T-cell (primary cell): ENCODE measurements at regions not wholly inside any gene's neighbourhood (a gene's known extent, or its start where the extent isn't known, plus 50 kb on each side); places are given as distances from the start of the nearest gene placed in this dataset.

Experiments used
- ATAC-seq, 4 experiments: fragments of 200-7000 bp in 3 of 4; fragments of 150-1000 bp in 1 of 4; cut with Tn5 transposase; replicated peaks in 1 of 4; 1 replicate in 3 of 4; 2 replicates in 1 of 4; pipeline ENCODE4 v1.10.0; 2021; ENCODE audit warnings: moderate library complexity in 3 of 4, mild to moderate bottlenecking in 2 of 4, moderate number of reproducible peaks in 1 of 4
- CTCF ChIA-PET, 2 donors: fragments of 300-600 bp; sonication (Branson Sonifier 250); formaldehyde crosslinking; loops; one replicate each; lab custom pipeline; 2022; ENCODE audit warnings: antibody characterized with exemption in 2 of 2; lab: Charles Lee
- POLR2A ChIA-PET, 2 donors: fragments of 300-600 bp; sonication (Branson Sonifier 250); formaldehyde crosslinking; loops; one replicate each; lab custom pipeline; 2022; ENCODE audit warnings: antibody characterized with exemption in 2 of 2; lab: Charles Lee
- DNase-seq, 35 experiments: peaks; one replicate each; pipeline versions ENCODE4 v3.0.0 to v3.0.0-alpha.2; 2013 to 2023
- H3K27ac ChIP-seq: one replicate; pipeline ENCODE4 v1.5.1; 2013; ENCODE audit warnings: low read length
- H3K27me3 ChIP-seq, 2 experiments: replicated peaks in 1 of 2; 1 replicate in 1 of 2; 2 replicates in 1 of 2; pipeline versions ENCODE4 v1.6.1 to v1.7.0; 2013; ENCODE audit warnings: low read length in 1 of 2, mixed read lengths in 1 of 2; ENCODE audit not compliant: control insufficient read depth in 2 of 2, insufficient read depth in 2 of 2; ENCODE audit errors: extremely low read depth in 1 of 2
- H3K36me3 ChIP-seq, 2 donors: 1 replicate in 1 of 2; 2 replicates in 1 of 2; pipeline versions ENCODE4 v1.6.1 to v1.7.0; 2013; ENCODE audit warnings: low read length in 1 of 2; ENCODE audit not compliant: control insufficient read depth in 2 of 2, insufficient read depth in 1 of 2; ENCODE audit errors: extremely low read depth in 1 of 2
- H3K4me1 ChIP-seq, 2 experiments: 1 replicate in 1 of 2; 2 replicates in 1 of 2; pipeline versions ENCODE4 v1.6.1 to v1.7.0; 2013; ENCODE audit warnings: low read length in 2 of 2, mixed read lengths in 1 of 2; ENCODE audit not compliant: insufficient read depth in 2 of 2, control insufficient read depth in 1 of 2; ENCODE audit errors: extremely low read depth in 1 of 2
- H3K4me3 ChIP-seq, 2 donors: 1 replicate in 1 of 2; 2 replicates in 1 of 2; pipeline versions ENCODE4 v1.5.1 to v1.7.0; 2013; ENCODE audit warnings: mild to moderate bottlenecking in 2 of 2, low read length in 1 of 2, moderate library complexity in 1 of 2; ENCODE audit not compliant: control insufficient read depth in 1 of 2; ENCODE audit errors: extremely low read depth in 1 of 2
- H3K9me3 ChIP-seq: 2 replicates; pipeline ENCODE4 v1.7.0; 2013
- H3K27ac Mint-ChIP-seq, 2 donors: one replicate each; pipeline ENCODE4 v1.8.0; 2020 to 2021; ENCODE audit warnings: mild to moderate bottlenecking in 2 of 2, mixed read lengths in 2 of 2
- H3K27me3 Mint-ChIP-seq, 2 donors: one replicate each; pipeline ENCODE4 v1.8.0; 2021 to 2022; ENCODE audit warnings: mixed read lengths in 2 of 2
- H3K36me3 Mint-ChIP-seq: one replicate; pipeline ENCODE4 v1.8.0; 2021; ENCODE audit warnings: mixed read lengths
- H3K4me1 Mint-ChIP-seq, 3 donors: one replicate each; pipeline ENCODE4 v1.8.0; 2020 to 2022; ENCODE audit warnings: mixed read lengths in 3 of 3, mild to moderate bottlenecking in 1 of 3
- H3K4me3 Mint-ChIP-seq, 3 donors: one replicate each; pipeline ENCODE4 v1.8.0; 2020 to 2022; ENCODE audit warnings: mild to moderate bottlenecking in 3 of 3, mixed read lengths in 3 of 3, moderate library complexity in 3 of 3
- H3K9me3 Mint-ChIP-seq, 3 donors: one replicate each; pipeline ENCODE4 v1.8.0; 2020 to 2022; ENCODE audit warnings: mixed read lengths in 3 of 3
- WGBS: methylation state at CpG from one replicate; pipeline ENCODE4 v1.1.5; 2013; ENCODE audit warnings: missing lambda C conversion rate; ENCODE audit not compliant: insufficient coverage; 5-methylcytosine and 5-hydroxymethylcytosine counted together

DNA sequence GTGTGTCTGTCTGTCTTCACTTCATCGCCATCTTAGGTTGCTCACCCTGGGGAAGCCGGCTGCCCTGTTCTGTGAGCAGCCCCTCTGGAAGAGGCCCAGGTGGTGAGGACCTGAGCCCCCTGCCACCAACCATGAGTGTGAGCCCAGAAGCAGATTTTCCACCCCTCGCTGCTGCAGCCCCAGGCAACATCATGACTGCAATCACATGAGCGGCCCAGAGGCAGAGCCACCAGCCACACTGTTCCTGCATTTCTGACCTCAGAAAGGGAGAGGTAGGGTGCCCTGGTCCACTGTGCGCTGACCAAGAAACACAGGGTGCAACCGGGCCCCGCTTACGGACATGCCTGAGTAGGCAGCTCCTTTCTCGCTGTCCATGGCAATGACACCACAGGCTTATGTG, 92.3 kb upstream of the IQSEC1 start:
- 93% methylated on average over 9 of the region's 9 CpGs for WGBS
- H3K4me3 Mint-ChIP-seq: no peak overlapping the region
- ChIA-PET POLR2A (no interaction called here), CTCF (no interaction called here)
- no peaks in the 10 kb centered on the region for H3K4me1 Mint-ChIP-seq
- Histone ChIP-seq H3K9me3 (no peaks in the 10 kb centered on the region), H3K4me3 (no peak overlapping the region), H3K36me3 (no peaks in the 10 kb centered on the region), H3K27me3 (peaks cover 0 to 28% of the 10 kb centered on the region in 2 experiments), H3K4me1 (no peaks in the 10 kb centered on the region), H3K27ac (no peak overlapping the region)
- no peak overlapping the region for H3K27ac Mint-ChIP-seq
- no peaks in the 10 kb centered on the region for H3K27me3 Mint-ChIP-seq
- DNase-seq (no peak), ATAC-seq (no peak)
- H3K9me3 Mint-ChIP-seq: no peaks in the 10 kb centered on the region
- H3K36me3 Mint-ChIP-seq: no peaks in the 10 kb centered on the region

DNA sequence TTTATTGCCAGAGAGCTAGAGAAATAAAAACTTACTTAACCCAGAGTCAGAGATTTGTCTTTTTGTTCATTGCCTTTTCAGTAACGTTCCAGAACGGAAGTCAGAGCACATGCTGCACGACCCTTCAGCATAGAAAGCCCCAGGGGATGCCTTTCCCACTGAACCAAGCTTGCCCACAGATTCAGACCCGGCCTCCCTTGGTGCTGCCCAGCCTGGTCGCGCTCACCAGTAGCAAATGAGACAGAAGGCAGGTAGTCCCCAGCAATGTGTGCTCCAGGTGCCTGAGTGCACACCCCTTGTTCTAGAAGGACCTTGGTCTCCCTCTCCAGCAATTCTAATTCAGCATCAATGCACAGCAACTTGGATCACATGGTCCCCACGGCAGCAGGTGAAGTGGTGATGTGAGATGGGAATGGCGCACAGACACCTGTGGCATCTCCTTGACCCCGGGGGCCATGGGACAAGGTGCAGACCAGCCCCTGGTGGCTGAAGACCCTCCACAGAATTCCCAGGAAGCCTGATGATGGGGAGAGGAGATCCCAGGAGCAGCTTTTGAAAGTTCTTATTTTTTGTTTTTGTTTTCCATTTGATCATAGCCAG, 91.8 kb upstream of the IQSEC1 start:
- 87% methylated on average over 7 of the region's 9 CpGs for WGBS
- H3K36me3 Mint-ChIP-seq: no peaks in the 10 kb centered on the region
- H3K9me3 ChIP-seq: no peaks in the 10 kb centered on the region
- no peaks in the 10 kb centered on the region for H3K4me1 Mint-ChIP-seq
- no peaks in the 10 kb centered on the region for H3K27me3 Mint-ChIP-seq
- no peak overlapping the region for H3K4me3 Mint-ChIP-seq
- H3K9me3 Mint-ChIP-seq: no peaks in the 10 kb centered on the region
- H3K27me3 ChIP-seq: peaks cover 0 to 28% of the 10 kb centered on the region in 2 experiments
- ATAC-seq: no peak
- CTCF ChIA-PET: no interaction called here
- no peak overlapping the region for H3K4me3 ChIP-seq
- H3K27ac Mint-ChIP-seq: no peak overlapping the region
- no peaks in the 10 kb centered on the region for H3K36me3 ChIP-seq
- DNase-seq: no peak
- H3K4me1 ChIP-seq: no peaks in the 10 kb centered on the region
- H3K27ac ChIP-seq: no peak overlapping the region
- POLR2A ChIA-PET: no interaction called here

DNA sequence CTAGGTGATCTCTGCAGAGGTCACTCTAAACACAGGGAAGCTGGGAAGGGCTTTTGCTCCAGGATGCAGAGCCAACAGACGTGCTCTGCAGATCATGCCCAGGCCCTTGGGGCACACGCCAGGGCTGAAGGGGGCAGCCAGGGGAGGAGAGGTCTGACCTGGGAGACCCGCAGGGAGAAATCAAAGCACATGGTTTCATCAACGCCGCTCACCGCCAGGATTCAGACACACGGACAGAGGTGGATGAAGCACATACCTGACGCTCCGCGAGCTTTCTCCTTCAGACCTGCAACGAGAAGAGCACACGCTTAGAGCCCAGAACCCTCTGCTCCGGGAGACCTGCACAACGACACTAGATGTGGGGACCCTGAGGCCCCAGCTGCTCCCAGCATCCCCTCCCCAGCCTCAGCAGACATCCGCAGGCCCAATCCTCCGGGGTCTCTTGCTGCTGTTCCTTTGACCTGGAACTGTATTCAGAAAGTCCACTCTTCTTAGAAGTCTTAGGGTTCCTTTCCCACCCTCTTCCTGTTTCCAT, 90.7 kb upstream of the IQSEC1 start:
- Mint-ChIP-seq H3K9me3 (no peaks in the 10 kb centered on the region), H3K36me3 (no peaks in the 10 kb centered on the region), H3K27ac (no peak overlapping the region), H3K4me1 (no peaks in the 10 kb centered on the region), H3K27me3 (no peaks in the 10 kb centered on the region), H3K4me3 (no peak overlapping the region)
- 90% methylated on average over 16 of the region's 16 CpGs for WGBS
- Histone ChIP-seq H3K27ac (no peak overlapping the region), H3K36me3 (no peaks in the 10 kb centered on the region), H3K4me3 (no peak overlapping the region), H3K4me1 (no peaks in the 10 kb centered on the region), H3K9me3 (no peaks in the 10 kb centered on the region), H3K27me3 (peaks cover 0 to 28% of the 10 kb centered on the region in 2 experiments)
- DNase-seq: no peak
- no peak for ATAC-seq
- ChIA-PET CTCF (no interaction called here), POLR2A (no interaction called here)

DNA sequence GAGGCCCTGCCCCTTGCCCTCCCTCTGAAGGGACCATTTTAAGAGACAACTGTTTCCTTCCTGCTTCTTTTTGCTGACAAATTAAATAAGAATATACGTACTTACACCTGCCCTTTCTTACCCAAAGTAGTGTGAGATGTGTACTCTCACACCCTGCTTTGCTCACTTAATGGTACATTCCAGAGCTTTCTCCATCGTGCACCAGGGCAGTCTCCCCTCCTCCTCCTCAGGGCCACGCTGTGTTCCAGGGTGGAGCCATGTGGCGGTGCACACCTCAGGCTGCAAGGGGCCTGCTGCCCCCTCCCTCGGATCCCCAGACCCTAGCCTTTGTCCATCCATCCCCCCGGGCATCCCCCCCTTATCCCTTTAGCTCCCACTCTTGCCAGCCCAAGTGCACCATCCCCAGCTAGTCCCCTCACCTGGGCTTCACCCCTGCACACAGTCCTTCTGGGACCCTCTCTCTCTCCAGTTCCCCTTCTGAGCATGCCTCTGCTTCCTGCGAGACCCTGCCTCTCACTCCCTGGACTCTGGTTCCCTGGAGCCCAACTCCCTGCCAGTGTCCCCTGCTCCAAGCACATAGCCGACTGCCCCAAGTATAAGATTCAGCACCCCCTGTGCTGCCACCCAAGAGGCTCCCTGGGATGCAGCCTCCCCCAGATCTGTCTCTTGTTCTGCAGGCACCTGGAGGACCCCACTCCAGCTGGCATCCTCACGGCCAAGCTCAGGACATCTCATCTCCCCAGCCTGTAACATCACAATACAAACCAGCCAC, 89.5 kb upstream of the IQSEC1 start:
- Histone ChIP-seq H3K9me3 (no peaks in the 10 kb centered on the region), H3K4me1 (no peaks in the 10 kb centered on the region), H3K36me3 (no peaks in the 10 kb centered on the region), H3K27me3 (peaks cover 0 to 27% of the 10 kb centered on the region in 2 experiments), H3K27ac (no peak overlapping the region), H3K4me3 (no peak overlapping the region)
- ChIA-PET CTCF (interaction anchor here in 1 of 2 donors (0.6 kb wide), 1 partner anchor 222 kb away, joined by 4 read pairs; no protein-coding TSS in a partner anchor), POLR2A (no interaction called here)
- Mint-ChIP-seq H3K36me3 (no peaks in the 10 kb centered on the region), H3K4me1 (no peaks in the 10 kb centered on the region), H3K4me3 (no peak overlapping the region), H3K27me3 (no peaks in the 10 kb centered on the region), H3K27ac (no peak overlapping the region), H3K9me3 (no peaks in the 10 kb centered on the region)
- DNase-seq (no peak), ATAC-seq (no peak)
- WGBS: 72% methylated on average over 7 of the region's 9 CpGs

DNA sequence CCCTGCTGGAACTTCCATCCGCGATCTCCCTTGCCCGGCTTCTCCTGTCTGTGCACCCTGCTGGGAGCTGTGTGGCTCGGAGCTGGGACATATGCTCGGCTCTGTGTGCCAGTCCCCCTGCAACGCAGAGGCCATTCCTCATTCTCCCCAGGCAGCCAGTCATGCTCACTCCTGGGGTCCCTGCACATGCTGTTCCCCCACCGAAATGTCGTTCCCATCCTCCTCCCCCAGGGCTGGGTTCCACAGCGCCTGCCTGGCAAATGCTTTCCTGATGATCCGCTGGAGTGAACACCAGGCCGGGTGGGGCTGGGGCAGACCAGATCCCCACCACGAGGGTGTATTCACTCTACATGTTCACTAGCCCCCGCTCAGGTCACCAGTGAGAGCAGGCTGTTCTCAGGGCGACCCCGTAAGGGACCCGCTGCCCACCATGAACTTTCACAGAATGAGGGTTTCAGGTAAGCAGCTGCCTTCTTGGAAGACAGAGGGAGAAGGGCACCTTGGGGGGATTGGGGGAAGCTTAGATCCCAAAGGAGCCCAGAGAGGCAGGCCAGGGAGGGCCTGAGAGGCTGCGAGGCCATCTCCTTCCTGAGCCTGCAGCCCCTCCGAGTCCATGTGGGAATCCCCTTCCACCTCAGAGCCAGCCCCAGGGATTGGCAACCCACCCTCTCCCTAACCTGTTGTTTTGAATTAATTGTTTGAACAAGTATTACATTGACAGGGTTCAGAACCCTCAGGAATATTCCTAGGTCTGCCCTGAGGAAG, 88.7 kb upstream of the IQSEC1 start:
- Histone ChIP-seq H3K4me1 (no peaks in the 10 kb centered on the region), H3K36me3 (no peaks in the 10 kb centered on the region), H3K27me3 (peaks cover 0 to 21% of the 10 kb centered on the region in 2 experiments), H3K27ac (no peak overlapping the region), H3K9me3 (no peaks in the 10 kb centered on the region), H3K4me3 (no peak overlapping the region)
- Mint-ChIP-seq H3K4me1 (no peaks in the 10 kb centered on the region), H3K4me3 (no peak overlapping the region), H3K27ac (no peak overlapping the region), H3K27me3 (no peaks in the 10 kb centered on the region), H3K9me3 (no peaks in the 10 kb centered on the region), H3K36me3 (no peaks in the 10 kb centered on the region)
- ChIA-PET POLR2A (no interaction called here), CTCF (no interaction called here)
- no peak for ATAC-seq
- DNase-seq: no peak
- 91% methylated on average over 9 of the region's 18 CpGs for WGBS

DNA sequence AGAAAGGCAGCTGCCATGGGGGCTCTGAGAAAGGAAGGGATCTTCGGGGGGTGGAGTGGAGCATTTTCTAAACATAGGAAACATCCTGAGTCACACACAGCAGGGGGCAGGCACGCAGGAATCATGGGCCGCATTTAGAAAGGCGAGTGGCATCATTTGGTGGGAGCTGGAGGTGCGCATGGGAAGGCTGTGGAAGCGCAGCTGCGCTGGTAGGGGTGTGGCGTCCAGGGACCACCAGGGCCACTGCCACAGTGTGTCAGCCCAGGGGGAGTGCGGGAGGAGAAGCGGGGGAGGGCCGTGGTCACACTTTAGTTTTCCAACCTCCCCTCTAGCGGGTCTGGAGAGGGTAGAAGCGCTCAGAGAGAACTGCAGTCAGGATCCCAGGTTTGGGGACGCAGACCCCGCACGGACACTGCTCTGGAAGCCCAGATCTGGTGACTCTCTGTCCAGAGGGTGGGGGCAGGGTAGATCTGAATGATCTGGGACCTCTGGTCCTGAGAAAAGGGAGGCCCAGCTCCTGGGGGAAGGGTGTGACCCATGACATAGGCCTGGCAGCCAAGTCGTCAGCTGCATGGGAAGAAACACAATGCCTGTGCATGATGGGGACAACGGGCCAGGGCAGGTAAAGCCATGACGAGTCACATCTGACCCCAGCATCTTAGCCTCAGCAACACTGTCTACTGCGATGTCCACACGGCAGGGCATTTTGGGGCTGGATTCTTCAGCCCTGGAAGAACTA, 88.0 kb upstream of the IQSEC1 start:
- ChIA-PET CTCF (no interaction called here), POLR2A (no interaction called here)
- H3K27me3 ChIP-seq: peaks cover 0 to 21% of the 10 kb centered on the region in 2 experiments
- no peaks in the 10 kb centered on the region for H3K36me3 Mint-ChIP-seq
- DNase-seq (no peak), ATAC-seq (no peak)
- 77% methylated on average over 15 of the region's 21 CpGs for WGBS
- no peaks in the 10 kb centered on the region for H3K27me3 Mint-ChIP-seq
- H3K4me1 Mint-ChIP-seq: no peaks in the 10 kb centered on the region
- H3K27ac ChIP-seq: no peak overlapping the region
- H3K4me3 Mint-ChIP-seq: no peak overlapping the region
- H3K9me3 Mint-ChIP-seq: peaks cover 3 to 6% (median 6%) of the 10 kb centered on the region in 3 donors
- no peaks in the 10 kb centered on the region for H3K4me1 ChIP-seq
- H3K4me3 ChIP-seq: no peak overlapping the region
- H3K9me3 ChIP-seq: no peaks in the 10 kb centered on the region
- no peaks in the 10 kb centered on the region for H3K36me3 ChIP-seq
- no peak overlapping the region for H3K27ac Mint-ChIP-seq
